HG02884 (cell line): ENCODE measurements at regions not wholly inside any gene's neighbourhood (a gene's known extent, or its start where the extent isn't known, plus 50 kb on each side); places are given as distances from the start of the nearest gene placed in this dataset.

ENCODE experiments used
- ATAC-seq: cut with Tn5 transposase; IDR thresholded peaks from one replicate; pipeline ENCODE4 v1.9.1; 2021; ENCODE audit warnings: mild to moderate bottlenecking, moderate library complexity; ENCODE audit not compliant: unreplicated experiment

DNA sequence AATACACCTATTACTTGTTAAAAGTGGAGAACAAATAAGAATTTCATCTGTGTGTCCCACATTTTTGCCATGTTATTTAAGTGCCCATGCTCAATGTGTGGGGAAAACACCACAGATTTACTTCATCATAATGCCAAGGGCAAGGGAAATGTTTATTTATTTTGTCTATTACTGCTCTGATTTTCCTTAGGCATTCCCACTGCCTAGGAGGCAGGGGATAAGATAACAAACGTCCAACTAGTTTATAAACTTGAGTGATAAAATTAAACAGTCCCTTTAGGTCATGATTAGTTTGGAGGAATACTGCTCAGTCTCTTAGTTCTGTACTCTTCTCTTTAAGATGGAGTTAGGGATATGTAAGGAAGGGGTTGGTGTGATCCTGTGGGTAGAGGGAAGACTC lies 598.4 kb upstream of the MARCKS start:
- ATAC-seq = no peak

DNA sequence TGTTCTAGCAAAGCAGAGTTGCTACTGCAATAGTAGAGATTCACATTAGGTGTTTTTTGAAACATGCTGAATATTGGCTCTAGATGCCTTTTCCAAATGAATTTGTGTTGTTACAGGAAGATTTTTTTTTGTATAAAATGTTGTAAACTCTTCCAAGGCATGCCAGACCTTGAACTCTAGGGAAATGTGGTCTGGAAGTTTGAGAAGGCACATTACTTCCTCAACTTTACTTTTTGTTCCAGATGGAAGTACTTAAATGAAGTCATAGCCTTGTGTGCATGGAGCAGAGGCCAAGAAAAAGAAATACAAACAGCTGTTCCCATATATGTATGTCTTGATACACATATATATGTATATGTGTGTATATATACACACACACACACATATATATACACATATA lies 585.7 kb upstream of the MARCKS start:
- ATAC-seq = no peak

DNA sequence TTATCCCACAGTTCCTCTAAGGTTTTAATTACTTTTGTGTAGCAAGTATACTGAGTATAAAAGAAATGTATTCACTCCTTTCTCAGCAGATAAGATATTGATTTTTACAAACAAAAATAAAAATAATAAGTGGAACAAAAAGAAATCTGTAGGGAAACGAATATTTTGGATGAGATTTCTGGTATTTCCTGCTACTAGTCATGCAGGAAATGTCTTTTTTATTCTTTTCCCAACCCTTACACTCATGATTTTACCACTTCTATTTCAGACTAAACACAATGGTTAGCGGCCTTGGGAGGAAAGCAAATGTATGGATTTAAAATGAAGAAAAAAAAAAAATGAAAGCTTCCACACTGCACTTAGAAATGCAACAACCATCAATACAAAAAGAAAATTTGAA lies 580.5 kb upstream of the MARCKS start:
- no peak for ATAC-seq

DNA sequence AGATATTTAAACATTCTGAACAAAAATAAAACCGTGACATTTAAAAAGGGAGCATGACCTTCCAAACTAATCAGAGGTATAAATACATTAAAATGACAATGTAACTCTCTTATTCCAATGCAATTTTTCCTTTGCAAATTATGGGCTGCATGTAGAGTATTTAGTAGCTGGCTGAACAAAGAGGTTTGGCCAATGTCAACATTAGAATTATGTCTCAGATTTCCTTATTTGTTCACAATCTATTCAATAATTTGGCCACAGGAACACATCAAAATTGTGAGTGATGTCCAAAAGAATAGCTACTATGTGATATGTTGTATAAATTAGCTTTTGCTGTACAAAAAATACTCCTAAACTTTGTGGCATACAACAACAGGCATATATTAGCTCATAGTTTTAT lies 580.0 kb upstream of the MARCKS start:
- ATAC-seq = no peak

DNA sequence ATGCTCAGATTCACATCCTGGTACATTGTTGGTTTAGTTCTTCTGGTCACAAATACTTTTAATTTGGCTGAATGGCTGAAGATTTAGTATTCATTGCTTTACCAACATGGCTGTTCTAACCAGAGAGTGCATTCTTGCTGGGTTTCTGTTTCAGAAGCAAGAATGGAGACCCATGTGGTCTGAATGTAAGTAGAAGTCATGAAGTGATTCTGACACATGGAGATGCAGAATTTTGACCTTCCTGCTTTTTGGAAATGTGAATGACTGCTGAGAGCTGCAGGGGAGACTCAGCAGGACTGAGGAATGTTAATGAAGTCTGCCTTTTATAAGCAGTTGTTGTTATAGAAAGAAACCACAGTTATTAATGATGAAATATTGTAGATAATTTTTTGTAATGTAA lies 576.1 kb upstream of the MARCKS start:
- no peak for ATAC-seq

DNA sequence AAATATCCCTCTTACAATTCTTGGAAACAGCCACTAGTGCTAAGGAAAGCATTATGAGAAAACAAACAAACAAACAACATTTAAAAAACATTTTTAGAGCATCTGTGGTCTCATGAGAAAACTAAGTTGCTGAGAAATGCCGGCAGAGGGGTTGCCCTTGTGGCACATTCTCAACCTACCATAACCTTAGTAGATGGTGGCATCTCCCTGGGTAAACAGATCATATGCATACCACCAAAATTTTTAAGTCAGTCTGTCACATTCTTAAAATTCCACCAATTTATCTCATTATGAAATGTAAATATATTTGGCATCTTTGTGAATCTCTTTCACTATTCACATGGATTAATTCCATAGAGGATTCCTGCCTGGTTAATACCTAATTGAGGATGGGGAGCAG lies 575.7 kb upstream of the MARCKS start:
- ATAC-seq = no peak

DNA sequence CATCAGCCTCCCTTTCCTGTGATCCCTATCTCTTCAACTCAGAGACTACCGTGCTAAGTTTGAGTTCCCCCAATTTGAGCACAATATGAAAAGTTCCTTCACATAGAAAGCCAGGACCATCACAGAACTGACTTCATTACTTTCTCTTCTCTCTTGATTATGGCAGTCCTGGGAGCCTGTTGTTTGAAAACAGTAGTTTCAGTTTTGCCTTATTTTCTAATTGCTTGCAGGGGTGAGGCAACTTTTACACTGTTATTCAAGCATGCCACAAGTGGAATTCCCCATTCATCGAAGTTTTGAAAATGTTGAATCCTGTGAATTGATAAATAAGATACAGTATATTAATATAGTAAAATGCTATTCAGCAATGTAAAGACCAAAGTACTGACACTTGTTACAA lies 569.7 kb upstream of the MARCKS start:
- no peak for ATAC-seq

DNA sequence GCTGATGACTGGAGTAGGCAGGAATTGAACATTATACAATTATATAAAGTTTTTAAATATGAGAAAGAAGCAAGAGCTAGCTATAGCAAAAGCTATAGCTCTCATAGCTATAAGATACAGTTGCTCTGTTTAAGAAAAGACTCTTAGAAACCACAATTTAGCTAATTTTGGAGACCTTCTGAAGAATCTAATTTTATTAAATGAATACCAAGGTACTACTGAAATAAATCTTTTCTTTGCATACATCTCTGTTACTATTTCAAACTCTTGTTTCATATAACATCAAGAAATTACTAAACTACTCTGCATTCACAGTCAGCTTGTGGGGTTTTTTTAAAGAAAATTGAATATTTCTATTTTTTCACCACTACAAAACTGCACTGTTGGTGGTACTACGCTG lies 568.7 kb upstream of the MARCKS start:
- no peak for ATAC-seq

DNA sequence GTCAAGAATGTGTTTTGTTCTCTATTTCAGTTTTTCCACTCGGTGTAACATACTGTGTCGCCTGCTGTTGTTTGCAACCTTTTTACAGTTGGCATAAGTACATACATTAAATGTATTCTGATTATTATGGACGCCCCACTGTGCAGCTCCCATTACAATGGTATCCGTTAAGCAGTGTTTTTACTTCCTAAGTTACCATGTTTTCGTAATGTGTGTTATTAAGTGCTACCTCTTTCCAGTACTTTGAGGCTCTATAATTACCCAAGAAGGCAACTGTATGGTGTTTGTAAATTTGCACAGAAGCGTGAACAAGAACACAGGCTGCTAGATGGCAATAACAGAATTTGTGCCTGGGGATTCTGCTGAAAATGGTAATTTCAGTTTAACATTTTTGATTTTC lies 568.0 kb upstream of the MARCKS start:
- no peak for ATAC-seq

DNA sequence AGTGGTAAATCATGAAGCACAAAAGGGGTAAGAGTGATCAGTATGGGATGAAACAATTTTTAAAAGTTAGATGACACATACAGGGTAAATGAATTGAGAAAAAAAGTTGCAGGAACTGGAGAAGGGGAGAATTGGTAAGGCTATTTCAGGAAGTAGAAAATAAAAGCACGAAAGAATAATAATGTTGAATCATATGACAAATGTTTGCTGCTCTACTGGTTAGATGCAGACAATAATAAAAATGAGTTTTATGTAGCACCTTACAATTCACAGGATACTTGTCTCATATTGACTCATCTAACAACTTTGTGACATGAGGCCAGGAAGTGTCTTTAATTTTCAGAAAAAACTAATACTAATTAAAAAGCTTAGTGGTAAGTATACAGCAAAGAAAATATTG lies 566.5 kb upstream of the MARCKS start:
- no peak for ATAC-seq

DNA sequence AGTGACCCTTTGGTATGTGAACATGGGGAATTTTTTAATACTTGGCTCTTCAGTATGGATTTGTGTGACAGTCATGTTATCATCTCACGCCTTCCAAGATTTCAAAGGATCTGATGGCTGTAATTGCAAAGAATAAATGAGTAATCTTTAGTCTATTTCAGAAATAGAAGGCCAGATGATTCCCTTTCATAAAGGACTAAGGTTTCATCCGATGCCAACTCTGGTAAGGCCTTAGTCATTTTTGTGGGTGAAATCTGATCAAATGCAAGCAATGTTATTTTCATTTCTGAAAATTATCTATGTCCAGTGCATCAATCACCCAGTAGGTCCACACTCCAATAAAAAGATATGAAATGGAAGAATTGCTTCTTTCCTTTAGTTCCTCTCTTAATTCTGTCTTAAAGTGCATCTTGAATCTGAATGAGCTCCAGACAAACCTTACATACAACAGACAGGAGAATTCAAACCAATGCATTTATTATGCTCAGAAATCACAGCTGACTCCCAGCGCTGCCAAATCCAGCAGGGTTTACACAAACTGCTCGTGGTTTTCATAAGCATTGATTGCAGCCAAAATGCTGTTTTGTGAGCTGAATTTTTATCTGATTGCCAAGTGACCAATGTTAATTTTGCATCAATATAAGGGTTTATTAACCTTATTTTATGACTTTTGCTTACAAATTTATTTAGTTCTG lies 565.2 kb upstream of the MARCKS start:
- no peak for ATAC-seq

DNA sequence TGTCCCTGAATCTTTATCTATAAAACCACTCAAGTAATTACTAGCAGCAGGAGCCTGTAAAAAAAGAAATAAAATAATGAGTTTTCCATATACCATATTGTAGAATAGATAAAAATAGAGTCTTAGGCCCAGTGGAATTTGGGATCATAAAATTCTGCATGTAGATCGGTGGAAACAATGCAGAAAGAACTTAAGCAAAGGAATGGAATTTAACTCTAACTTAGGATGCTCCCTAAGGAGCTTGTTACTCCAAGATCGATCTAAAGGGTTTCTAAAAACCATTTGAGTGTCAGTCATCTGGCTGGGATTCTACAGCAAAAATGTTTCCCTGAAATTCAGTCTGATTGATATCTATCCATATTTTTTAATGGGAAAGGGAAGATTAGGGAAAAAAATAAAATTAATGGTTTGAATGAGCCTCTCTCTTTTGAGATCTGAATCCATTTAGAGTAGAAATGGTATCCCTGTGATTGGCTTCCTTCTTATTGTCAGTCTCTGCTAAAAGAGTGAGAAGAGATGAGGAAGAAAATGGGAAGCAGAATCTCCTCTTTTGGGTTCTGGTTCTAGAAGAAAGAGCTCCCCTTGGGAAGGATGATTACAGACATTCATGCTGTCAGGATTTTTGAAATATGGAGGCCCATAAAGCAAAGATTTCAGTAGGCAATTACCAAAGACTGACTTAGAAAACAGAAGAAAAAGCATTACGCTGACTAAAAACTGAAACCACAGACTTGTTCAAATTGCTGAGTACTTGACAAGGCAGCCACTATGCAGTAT lies 564.3 kb upstream of the MARCKS start:
- ATAC-seq = peak; percentile 82

DNA sequence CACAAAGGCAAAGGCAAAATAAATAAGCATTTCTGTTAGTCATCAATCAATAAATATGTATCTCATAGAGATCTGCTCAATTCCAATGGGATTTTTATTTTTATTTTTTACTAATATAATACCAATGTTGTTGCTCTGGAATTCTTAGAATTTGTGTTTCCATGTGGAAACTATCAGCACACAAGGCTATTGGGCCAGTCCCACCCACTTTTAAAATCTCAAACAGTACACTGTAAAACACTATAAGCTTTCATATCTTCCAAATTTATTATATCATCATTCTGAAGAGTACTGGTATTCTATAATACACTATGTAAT lies 563.8 kb upstream of the MARCKS start:
- no peak for ATAC-seq

DNA sequence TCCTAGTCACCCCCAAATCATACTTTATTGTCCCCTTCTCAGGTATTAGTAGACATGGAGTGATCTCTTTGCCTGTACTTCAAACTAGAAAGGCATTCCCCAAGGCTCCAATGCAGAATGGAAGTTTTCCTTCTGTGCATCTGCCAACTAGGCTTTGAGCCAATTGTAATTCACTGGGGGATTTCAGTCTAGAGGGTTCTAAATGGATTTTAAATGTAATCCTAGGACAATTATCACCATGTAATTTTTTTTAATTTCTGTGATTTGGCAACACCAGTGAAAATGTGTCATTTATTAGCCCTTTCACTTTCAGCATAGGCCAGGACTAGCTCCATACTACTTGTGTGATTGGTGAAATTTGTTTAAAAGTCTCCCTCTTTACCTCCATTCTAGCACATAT lies 557.6 kb upstream of the MARCKS start:
- no peak for ATAC-seq

DNA sequence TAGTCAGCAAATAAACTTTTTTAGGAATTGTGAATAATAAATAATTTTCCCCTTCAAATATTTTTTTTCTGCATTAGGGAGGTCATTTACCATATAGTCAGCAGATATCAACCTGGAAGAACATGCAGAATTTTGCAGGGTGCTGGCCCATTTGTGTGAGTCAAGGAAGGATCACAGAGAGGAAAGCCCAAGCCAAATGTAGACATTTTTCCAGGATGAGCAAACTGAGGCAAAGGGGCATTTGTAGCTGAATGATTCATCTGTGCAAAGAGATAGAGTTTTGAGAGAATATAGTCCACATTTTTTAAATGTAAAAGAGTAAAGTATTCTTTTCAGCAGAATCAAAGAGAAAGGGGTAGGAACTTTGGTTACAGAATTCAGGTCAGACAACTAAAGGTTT lies 555.5 kb upstream of the MARCKS start:
- no peak for ATAC-seq

DNA sequence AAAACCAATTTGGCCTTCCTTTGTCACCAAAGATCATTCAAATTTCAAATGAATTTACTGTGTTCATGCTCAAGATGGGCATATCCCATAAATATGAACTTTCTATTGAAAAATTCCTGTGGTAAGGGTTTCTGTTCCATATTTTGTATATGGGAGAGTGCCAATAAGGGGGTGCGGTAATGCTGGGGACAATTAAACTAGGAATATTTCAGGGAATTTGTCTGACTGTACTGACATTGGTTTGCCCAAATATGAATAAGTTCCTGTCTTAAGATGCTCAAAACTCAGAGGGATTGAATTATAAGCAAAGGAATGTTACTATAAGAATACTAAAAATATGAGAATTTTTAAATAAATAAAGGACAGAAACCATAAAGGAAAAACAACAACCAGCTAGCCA lies 553.0 kb upstream of the MARCKS start:
- no peak for ATAC-seq

DNA sequence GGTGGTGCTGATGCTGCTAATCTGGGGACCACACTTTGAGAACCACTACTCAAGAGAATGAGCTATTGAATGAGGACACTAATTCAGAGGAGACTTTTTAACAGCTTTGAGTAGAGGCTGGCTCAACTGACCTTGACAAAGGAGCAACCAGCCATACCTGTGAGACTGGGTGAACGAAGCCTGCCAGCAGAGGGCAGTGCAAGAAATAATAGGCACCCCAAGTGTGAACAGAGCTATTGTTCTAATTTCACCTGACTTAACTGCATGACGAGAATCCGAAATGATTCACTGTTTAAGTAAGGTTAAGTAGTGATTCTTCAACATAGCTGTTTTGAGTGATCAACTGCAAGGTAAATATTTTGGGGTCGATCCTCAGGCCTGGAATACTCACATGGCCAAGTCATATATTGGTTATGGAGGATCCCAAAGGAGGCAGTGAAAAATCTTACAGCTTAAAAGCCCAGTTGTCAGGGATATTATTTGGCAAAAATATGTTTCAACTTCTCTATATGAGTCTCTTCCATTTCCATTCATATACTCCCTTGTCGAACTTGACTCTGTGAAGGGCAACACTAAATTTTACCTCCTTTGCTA lies 550.5 kb upstream of the MARCKS start:
- ATAC-seq = peak; percentile 82

DNA sequence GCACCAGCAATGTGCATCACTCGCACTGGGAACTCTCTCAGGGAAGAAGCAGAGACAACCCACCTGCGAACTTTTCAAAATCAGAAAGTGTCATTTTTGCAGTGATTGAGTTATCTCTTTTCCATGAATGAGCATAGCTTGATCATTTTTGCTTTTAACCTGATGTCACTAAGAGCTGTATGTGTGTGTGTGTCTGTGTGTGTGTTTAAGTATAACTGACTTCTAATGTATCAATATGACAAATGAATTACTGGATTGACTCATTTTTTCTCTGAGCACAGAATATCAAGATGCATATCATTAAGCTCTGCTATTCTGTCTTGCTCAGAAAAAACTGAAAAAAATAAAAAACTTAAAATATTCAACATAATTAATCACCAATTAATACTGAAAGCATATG lies 548.9 kb upstream of the MARCKS start:
- ATAC-seq = no peak

DNA sequence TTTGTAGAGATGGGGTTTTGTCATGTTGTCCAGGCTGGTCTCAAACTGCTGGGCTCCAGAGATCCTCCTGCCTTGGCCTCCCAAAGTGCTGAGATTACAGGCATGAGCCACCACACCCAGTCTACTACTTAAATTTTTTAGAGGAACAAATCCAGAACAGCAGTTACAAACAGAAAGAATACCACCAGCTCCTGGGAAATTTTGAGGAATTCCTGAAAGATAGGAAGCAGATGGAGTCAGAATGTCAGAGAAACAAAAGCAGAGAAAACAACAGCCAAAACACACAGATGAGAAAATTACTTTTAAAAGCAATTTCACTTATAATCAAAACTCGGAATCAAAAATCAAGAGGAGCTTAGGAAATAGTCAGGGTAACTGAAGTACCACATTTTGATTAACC lies 543.3 kb upstream of the MARCKS start:
- ATAC-seq = no peak

DNA sequence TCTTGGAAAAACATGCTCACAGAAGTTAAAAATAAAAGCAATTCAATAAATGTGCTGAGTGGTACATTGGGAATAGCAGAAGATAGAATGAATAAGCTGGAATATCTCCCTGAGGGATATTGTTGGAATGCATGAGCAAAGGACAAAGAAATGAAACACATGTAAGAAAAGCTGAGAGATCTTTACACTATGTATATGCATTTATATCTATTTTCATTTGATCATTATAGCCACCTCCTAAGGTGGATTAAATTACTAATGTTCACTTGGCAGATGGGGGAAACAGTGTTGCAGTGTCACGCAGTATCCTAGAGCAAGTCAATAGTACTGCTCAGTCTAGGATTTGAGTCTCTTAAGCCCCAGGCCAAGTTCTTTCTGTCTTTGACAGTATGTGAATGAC lies 542.0 kb upstream of the MARCKS start:
- no peak for ATAC-seq

DNA sequence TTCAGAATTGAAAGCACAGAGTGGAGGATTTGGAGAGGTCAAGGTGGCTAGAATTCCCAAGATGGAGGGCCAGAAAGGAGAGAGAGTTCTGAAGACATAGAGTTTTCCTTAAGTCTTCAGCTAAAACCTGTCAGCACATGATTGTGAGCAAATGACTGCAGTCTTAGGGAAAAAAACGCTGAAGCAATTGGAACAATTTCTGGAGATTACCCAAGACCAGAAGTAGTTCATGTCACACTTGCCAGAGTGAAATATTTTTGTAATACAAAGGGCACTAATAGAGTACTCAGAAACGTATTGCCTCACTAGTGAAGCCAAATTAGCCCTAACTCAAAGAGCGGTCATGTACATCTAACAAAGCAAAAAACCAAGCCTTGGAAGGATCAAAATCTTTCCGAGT lies 541.3 kb upstream of the MARCKS start:
- ATAC-seq = no peak

DNA sequence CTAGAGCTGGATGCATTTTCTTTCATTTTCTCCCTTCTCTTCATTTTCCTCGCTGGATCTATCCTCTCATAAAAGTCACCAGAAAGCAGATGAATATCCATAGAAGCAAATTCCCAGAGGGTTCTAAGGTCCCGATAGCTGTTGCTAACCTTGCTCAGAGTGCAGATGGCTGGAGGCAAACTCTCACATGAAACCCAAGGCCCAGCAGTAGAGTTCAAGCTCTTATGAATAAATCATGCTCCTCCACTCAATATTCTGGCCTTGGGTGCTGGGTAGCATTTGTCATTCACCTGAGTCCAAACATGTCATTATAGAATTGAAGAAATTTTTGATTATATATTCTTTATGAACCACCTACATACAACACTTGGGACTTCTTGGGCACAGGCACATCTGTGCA lies 539.7 kb upstream of the MARCKS start:
- no peak for ATAC-seq
